SKM-1 treated with dmso at 0.1 percent for 144 hours (cell line): ENCODE measurements at regions not wholly inside any gene's neighbourhood (a gene's known extent, or its start where the extent isn't known, plus 50 kb on each side); places are given as distances from the start of the nearest gene placed in this dataset.
"Not testable (repeated sequence)": the region's sequence is repeated elsewhere in the genome, so short reads cannot be mapped to it uniquely, and the experiment has no call there.

Experiments
- DNase-seq: peaks from one replicate; lab custom pipeline; 2025; ENCODE audit not compliant: unreplicated experiment; lab: John Stamatoyannopoulos, UW

DNA sequence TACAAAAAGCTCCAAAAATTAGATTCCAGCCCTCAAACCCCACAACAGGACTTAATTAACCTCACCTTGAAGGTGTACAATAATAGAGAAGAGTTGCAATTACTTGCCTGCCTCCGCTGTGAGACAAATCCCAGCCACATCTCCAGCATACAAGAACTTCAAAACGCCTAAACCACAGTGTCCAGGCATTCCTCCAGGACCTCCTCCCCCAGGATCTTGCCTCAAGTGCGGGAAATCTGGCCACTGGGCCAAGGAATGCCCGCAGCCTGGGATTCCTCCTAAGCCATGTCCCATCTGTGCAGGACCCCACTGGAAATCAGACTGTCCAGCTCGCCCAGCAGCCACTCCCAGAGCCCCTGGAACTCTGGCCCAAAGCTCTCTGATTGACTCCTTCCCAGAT lies 101.3 kb upstream of the CCNG1 start:
- not testable (repeated sequence) for DNase-seq

DNA sequence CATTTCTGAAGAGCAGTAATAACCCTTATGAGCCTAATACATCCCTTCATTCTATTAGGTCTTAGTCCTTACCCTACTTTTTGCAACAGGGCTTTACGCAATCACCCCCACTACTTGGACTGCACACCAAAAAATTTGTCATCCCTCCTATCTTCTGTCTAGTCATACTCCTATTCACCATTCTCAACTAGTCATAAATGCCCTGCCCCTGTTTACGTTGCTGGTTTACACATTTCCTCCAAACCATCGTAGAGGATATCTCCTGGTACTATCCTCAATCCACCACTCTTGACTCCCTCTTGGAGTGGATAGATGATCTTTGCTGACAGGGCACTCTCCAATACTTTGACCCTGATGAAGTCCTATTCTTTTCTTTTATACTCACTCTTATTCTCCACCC lies 98.2 kb upstream of the CCNG1 start:
- no peak for DNase-seq

DNA sequence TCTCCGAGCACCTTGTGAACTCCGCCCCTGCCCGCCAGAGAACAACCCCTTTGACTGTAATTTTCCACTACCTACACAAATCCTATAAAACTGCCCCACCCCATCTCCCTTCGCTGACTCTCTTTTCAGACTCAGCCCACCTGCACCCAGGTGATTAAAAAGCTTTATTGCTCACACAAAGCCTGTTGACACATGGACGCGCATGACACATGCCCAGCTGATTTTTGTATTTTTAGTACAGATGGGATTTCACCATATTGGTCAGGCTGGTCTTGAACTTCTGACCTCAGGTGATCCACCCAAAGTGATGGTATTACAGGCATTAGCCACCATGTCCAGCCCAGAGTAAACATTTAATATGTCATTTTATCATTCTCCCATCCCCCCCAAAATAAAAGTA lies 97.0 kb upstream of the CCNG1 start:
- not testable (repeated sequence) for DNase-seq

DNA sequence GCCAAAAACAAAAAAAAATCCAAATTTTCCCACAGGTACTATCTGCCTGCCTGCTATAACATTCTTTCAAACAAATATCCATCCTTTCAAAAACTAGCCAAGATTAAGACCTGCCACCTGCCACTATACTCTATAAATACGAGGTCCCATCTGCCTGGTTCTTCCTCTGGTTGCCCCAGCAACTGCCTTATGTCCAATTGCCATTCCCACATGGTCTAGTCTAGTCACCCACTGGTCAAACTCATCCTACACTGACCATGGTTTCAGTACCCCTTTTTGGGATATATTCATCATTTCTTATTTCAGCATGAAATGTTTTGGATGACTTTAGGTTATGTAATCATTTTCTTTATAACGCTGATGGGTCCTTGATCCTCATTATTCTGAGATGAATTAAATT lies 95.1 kb upstream of the CCNG1 start:
- no peak for DNase-seq

DNA sequence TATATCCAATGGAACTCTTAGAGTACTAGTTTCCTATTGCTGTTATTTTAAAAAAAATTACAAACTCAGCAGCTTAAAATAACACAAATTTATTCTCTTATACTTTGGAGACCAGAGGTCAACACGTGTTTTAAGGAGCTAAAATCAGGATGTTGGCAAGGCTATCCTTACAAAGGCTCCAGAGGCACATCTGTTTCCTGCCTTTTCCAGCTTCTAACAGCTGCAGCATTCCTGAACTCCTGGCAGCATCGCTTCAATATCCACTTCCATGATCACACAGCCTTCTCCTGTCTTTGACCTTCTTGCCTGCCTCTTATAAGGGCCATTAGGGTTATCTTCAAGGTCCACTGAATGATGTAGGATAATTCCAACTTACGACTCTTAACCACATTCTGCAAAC lies 92.2 kb upstream of the CCNG1 start:
- DNase-seq: no peak

DNA sequence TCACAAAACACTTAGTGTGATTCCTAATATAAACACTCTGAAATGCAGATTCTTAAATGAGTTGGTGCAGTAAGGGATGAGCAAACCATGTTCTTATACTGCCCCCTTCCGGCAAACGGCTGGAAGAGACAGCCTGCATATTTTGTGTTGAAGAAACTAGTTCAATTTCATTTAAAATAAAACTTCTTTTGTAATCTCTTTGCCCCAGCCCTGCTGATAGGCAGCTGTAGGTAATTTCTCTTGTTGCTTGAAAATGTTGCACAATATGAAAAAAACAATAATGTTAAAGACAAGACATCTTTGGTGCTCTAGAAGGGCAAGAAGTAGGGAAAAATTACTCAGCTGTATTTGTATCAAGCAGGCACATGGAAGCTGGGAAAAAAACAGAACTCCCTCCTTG lies 89.7 kb upstream of the CCNG1 start:
- DNase-seq: peak; percentile 49

DNA sequence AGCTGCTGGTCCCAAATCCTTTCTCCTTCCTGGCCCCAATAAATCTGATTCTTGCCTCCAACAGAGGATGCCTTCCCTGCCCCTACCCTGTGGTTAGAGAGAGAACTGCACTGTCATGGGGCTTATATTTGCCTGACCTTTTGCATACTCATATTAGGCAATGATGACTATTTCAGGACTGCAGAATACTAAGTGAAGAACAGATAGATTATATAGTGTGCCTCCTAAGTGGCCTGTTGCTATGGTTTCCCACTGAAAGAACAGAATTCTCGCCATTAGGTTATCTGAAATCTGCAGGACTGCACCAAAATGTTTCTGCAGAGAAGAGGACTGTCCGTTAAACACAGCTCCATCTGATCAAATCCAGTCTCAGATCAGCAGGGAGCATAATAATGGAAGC lies 87.3 kb upstream of the CCNG1 start:
- peak; percentile 59 for DNase-seq

DNA sequence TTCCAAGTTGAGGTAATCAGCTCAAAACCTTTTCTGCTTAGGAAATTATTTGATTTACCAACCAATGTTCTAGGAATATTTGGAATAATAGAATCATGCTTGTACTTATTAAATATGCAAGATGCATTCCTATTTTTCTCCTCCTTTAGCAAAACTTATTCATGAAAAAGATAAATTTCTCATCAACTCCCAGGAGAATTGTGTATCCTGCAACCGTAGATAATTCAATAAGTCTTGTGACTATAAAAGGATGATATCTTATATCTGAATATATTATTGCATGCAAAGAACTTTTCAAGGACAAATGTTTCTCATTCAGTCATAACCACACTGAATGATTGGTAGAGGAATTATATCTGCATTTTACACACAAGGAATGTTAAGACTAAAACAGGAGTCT lies 84.9 kb upstream of the CCNG1 start:
- DNase-seq: no peak

DNA sequence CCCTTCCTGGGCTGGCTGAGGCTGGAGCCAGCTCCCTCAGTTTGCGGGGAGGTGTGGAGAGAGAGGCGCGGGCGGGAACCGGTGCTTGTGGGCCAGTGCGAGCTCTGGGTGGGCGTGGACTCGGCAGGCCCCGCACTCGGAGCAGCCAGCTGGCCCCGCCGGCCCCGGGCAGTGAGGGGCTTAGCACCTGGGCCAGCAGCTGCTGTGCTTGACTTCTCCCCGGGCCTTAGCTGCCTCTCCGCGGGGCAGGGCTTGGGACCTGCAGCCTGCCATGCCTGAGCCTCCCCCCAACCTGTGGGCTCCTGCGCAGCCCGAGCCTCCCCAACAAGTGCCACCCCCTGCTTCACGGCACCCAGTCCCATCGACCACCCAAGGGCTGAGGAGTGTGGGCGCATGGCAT lies 81.6 kb upstream of the CCNG1 start:
- DNase-seq: not testable (repeated sequence)

DNA sequence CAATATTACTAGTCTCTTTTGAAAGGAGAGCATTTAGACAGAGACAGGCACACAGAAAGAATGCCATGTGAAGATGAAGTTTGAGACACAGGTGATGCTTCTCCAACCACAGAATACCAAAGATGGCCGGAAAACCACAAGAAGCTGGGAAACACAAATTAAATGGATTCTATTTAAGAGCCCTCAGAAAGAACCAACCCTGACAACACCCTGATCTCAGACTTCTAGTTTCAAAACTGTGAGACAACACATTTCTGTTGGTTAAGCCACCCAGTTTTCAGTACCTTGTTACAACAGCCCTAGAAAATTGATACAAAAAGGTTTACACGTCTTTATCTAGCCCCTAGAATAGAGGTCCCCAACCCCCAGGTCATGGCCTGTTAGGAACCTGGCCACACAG lies 79.8 kb upstream of the CCNG1 start:
- DNase-seq: no peak

DNA sequence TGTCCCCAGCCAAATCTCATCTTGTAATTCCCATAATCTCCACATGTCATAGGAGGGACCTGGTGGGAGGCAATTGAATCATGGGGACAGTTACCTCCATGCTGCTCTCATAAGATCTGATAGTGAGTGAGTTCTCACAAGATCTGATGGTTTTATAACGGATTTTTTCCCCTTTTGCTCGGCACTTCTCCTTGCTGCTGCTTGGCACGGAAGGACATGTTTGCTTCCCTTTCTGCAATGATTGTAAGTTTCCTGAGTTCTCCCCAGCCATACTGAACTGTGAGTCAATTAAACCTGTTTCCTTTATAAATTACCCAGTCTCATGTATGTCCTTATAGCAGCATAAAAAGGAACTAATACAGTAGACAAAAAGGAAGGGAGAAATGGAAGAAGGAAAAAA lies 76.7 kb upstream of the CCNG1 start:
- DNase-seq: peak; percentile 13

DNA sequence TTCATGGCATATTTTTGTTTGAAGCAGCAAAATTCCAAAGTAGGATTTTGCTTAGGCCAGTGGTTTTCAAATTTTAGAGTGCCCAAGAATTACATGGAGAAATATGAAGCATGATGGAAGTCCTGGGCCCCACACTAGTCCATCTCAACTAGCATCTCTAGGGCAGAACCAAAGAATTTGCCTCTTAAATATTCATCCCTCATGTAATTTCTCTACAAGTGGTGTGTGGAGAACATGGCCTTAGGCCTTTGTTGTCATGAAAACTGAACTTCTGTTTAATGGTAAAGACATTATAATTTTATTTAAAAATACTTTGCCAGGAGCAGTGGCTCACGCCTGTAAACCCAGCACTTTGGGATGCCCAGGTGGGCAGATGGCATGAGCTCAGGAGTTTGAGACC lies 75.9 kb upstream of the CCNG1 start:
- no peak for DNase-seq

DNA sequence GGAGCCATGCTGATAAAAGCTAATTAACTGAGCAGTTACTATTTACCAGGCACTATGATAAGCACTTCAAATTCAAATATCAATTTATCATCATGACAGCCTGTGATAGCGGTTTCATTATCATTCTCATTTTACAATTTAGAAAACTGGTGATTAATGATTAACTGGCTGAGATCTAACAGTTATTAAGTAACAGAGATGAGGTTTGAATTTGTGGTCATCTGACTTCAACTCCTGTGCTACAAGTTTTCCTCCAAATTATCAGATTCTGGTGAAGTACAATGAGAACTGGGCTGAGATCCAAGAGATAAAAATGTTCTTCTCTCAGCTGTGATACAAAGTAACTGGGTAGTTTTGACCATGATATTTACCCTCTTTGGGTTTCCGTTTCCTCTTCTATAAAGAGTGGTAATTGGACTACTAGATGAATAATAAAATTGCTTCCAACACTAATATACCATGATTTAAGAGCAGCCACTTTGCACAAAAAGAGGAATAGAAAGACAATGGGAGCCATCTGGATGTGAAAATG lies 74.5 kb upstream of the CCNG1 start:
- DNase-seq: no peak

DNA sequence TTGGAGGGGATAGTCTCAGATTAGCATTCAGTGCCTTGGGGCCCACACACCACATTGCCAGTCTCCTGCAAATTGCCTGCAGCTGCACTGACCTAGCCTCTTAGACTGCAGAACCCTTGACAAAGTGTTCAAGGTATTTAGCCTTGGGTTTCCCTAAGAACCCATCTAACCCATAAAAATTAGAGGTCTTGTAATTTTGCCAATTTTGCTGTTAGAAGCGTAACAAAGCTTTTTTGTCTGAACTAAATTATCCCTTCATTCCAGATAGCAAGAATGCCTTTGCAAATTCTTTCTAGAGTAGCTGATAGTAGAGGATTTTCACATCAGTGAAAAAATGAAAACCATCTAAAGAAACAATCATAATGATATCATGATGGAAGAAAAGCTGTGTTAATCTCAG lies 74.0 kb upstream of the CCNG1 start:
- DNase-seq: no peak

DNA sequence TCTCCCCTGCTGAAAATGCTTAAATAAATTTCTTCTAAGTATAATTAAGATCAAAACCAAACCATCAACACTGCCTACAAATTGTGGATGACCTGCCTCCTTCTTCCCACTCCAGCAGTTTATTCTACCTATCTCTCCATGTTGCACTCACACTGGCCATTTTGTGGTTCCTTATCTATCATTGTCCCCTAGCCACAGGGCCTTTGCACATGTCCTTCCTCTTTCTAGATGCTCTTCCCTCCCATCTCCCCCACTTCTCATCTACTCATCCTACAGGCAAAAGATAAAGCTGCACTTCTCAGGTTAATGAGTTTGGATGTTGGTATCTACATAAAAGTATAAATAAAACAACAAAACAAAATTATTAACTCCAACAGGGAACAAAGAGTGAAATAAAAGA lies 70.6 kb upstream of the CCNG1 start:
- peak; percentile 6 for DNase-seq

DNA sequence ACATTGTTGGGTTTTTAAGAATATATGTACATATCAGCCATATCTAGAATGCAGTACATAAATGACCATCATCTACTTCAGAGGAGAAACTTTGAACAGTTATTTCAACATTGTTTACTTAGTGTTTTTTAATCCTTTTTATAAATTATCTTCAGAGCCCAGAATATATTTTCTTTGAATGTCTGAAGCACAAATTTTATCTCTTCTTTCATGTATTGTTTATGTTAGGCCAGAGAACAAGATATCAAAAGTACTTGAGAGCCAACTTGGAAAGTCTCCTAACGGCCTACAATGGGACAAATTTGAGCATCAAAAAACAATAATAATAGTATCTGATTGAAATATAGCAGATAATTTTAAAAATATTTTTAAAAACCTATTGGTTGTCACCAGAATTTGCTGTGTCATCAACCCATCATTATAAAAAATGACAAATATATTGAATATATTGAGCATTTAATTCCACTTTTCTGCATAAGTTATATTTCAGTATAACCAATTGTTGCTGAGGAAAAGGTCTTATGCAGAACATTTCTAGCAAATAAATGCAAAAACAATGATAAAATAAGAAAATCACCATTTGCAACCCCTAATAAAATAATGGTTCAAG lies 67.5 kb upstream of the CCNG1 start:
- no peak for DNase-seq

DNA sequence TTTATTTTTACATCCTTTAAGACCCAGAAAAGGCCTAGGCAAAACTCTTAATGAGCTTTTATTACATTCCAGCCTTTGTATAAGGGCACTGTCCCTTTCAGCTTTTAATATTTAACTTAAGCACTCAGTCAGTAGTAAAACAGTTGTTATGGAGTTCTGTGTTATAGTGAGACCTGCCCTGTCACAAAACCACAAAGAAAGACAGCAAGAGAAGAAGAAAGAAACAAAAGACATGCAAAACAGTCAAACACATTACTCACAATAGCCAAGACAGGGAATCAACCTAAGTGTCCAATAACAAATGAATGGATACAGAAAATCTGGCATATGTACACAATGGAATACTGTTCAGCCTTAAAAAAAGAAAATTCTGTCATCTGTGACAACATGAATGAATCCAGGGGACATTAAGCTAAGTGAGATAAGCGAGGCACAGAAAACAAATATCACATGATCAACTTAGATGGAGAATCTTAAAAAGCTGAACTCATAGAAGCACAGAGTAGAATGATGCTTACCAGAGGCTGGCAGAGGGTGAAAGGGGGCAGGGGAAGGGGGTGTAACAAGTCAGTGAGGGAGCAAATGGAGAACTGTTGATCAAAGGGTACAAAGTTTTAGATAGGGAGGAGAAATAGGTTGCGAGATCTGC lies 63.8 kb upstream of the CCNG1 start:
- DNase-seq: no peak

DNA sequence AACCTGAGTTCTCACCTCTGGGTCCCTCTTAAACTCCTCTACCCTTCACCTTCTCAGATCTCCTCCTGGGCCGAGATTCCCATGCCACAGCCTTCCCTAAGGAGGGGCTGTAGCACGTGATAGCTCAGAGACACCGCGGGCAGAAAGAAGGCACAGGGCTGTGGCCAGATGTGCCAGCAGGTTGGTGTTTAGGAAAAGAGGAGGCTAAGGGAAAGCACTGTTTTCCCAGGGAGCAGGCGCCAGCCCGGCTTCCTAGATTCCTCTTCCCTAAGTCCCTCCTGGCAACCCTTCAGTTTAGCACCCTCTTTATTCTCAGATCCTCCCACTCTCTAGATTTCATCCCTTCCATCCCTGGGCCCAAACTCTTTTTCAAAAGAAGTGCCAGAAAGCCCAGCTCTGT lies 59.4 kb upstream of the CCNG1 start:
- DNase-seq: no peak

DNA sequence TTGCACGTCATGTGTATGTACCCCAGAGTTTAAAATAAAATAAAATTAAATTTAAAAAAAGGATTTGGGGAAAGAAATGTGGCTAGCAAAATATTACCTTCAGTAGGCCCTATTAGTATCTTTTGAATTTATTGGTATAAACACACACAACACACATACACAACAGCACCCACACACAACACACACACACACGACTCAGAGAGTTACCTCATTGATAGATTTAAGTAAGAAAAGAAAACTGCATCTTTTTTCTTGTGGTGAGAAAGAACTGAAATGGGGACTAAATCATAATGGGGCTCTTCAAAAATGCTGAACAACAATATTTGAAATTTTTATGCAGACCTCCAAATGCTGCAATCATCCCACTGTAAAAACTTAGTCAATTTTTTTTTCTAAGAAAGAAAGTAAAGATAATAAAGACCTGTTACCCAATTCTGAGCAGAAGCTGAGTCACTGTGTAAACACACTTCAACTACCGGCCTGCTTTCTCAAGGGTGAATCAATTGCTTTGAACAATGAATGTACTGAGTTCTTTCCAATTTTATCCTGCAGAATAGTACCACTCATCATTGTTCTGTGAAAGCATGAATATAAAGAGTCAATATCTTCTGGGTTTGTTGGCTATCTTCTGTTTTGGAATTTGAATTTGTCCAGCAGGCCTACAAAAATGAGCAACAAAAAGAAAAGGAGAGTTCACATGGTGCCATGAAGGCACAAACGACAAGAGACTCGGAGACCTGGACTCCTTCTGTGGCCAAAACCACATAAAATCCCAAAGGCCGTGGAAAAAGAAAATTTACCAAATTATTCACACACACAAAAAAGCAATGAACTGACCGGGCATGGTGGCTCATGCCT lies 57.9 kb upstream of the CCNG1 start:
- DNase-seq: peak; percentile 30

DNA sequence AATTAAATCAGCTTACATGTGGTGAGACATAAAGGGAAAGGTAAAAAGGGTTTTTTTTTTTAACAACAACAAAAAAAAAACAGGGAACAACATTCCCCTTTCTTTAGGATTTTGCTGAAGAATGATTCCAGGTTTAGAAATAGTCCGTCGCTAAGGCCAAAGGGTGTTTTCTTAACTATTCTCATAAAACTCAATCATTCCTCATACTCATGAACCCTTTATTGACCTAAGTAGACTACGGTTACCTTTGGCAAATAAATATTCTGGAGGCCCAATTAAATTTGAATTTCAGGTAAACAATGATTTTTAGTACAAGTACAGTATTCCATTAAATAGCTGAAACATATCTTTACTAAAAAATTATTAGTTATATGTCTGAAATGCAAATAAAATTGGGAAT lies 55.6 kb upstream of the CCNG1 start:
- no peak for DNase-seq

DNA sequence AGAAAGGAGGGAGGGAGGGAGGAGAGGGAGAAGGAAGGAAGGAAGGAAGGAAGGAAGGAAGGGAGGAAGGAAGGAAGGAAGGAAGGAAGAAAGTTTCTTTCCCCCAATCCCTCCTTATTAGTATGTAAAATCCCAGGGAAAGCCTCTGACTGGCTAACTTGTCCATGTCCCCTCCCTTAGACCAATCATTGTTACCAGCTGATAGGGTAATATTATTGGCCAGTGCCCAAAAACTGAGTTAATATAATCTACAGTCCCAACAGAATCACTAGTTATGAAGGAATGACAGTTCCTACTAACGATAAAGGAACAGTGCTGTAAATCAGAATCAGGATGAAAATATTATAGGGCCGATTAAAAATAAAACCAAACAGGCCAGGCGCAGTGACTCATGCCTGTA lies 53.6 kb upstream of the CCNG1 start:
- no peak for DNase-seq

DNA sequence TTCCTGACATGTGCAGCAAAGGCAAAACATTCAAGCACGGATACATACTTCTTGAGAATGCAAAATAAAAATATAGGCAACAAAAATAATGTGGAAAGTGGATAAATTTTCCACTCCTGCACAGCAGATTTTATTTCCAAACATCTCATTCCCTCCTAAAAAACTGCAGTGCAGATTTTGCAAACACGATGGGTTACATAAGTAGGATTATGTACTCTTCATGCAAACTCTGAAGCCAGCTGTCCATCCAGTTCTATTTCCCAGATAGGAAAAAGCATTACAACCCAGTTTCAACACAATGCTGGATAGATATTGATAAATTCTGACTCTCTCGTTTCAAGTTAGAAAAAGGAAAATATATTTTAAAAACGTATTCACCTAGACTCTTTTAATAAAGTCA lies 52.7 kb upstream of the CCNG1 start:
- DNase-seq: no peak
